H9 (cell line): ENCODE measurements at regions not wholly inside any gene's neighbourhood (a gene's known extent, or its start where the extent isn't known, plus 50 kb on each side); places are given as distances from the start of the nearest gene placed in this dataset.

Experiments used
- DNase-seq: peaks from one replicate; pipeline ENCODE4 v3.0.0-alpha.2; 2017
- H2AFZ ChIP-seq: one replicate; pipeline ENCODE4 v1.6.1; 2013; ENCODE audit warnings: mild to moderate bottlenecking, low read length, control low read depth, moderate library complexity
- H2AK5ac ChIP-seq: 2 replicates; pipeline ENCODE4 v1.6.1; 2013; ENCODE audit warnings: low read length, control low read depth, mixed read lengths; ENCODE audit not compliant: insufficient read length
- H2BK120ac ChIP-seq: one replicate; pipeline ENCODE4 v1.6.1; 2013; ENCODE audit warnings: low read depth, mild to moderate bottlenecking, low read length, control low read depth, inconsistent platforms; ENCODE audit not compliant: poor library complexity, severe bottlenecking
- H2BK12ac ChIP-seq: 2 replicates; pipeline ENCODE4 v1.6.1; 2013; ENCODE audit warnings: low read length, control low read depth, mixed read lengths, low read depth; ENCODE audit not compliant: insufficient read length
- H2BK15ac ChIP-seq: 2 replicates; pipeline ENCODE4 v1.6.1; 2013; ENCODE audit warnings: low read depth, low read length, control low read depth
- H2BK20ac ChIP-seq: one replicate; pipeline ENCODE4 v1.6.1; 2013; ENCODE audit warnings: low read depth, mild to moderate bottlenecking, low read length, control low read depth, inconsistent platforms; ENCODE audit not compliant: poor library complexity, severe bottlenecking
- H2BK5ac ChIP-seq: 2 replicates; pipeline ENCODE4 v1.6.1; 2013; ENCODE audit warnings: low read length, control low read depth, mixed read lengths; ENCODE audit not compliant: insufficient read length
- H3K14ac ChIP-seq: 2 replicates; pipeline ENCODE4 v1.6.1; 2013; ENCODE audit warnings: low read length, control low read depth; ENCODE audit not compliant: insufficient read depth
- H3K18ac ChIP-seq: 2 replicates; pipeline ENCODE4 v1.6.1; 2013; ENCODE audit warnings: low read depth, mild to moderate bottlenecking, mixed read lengths, low read length, control low read depth; ENCODE audit not compliant: insufficient read length
- H3K23ac ChIP-seq: 2 replicates; pipeline ENCODE4 v1.6.1; 2013; ENCODE audit warnings: low read length, control low read depth, mixed read lengths, low read depth; ENCODE audit not compliant: insufficient read length
- H3K23me2 ChIP-seq: 2 replicates; pipeline ENCODE4 v1.6.1; 2013; ENCODE audit warnings: low read depth, mild to moderate bottlenecking, mixed read lengths, low read length, control low read depth; ENCODE audit not compliant: insufficient read length, poor library complexity, severe bottlenecking
- H3K27ac ChIP-seq: 2 replicates; pipeline ENCODE4 v1.5.1; 2013; ENCODE audit warnings: low read length, control low read depth, mixed read lengths, low read depth; ENCODE audit not compliant: insufficient read length
- H3K27me3 ChIP-seq: 2 replicates; pipeline ENCODE4 v1.6.1; 2013; ENCODE audit warnings: low read length, control low read depth, inconsistent platforms; ENCODE audit not compliant: insufficient read depth
- H3K4ac ChIP-seq: 2 replicates; pipeline ENCODE4 v1.6.1; 2013; ENCODE audit warnings: low read depth, mild to moderate bottlenecking, control low read depth, inconsistent platforms, low read length, moderate library complexity
- H3K4me1 ChIP-seq: 2 replicates; pipeline ENCODE4 v1.6.1; 2013; ENCODE audit warnings: low read length, control low read depth, inconsistent platforms; ENCODE audit not compliant: insufficient read depth
- H3K4me2 ChIP-seq: 2 replicates; pipeline ENCODE4 v1.6.1; 2013; ENCODE audit warnings: low read length, control low read depth, mixed read lengths; ENCODE audit not compliant: insufficient read length, insufficient read depth
- H3K56ac ChIP-seq: 2 replicates; pipeline ENCODE4 v1.6.1; 2013; ENCODE audit warnings: low read depth, mild to moderate bottlenecking, mixed read lengths, low read length, control low read depth; ENCODE audit not compliant: insufficient read length
- H3K79me1 ChIP-seq: 2 replicates; pipeline ENCODE4 v1.6.1; 2013; ENCODE audit warnings: low read depth, mild to moderate bottlenecking, moderate library complexity, low read length, control low read depth, inconsistent platforms; ENCODE audit not compliant: insufficient read depth, poor library complexity, severe bottlenecking
- H3K79me2 ChIP-seq: 2 replicates; pipeline ENCODE4 v1.6.1; 2013; ENCODE audit warnings: low read length, control low read depth, inconsistent platforms; ENCODE audit not compliant: insufficient read depth
- H3K9ac ChIP-seq: 2 replicates; pipeline ENCODE4 v1.6.1; 2013; ENCODE audit warnings: low read length, control low read depth, mixed read lengths; ENCODE audit not compliant: insufficient read length; ENCODE audit errors: extremely low read depth
- H3K9me3 ChIP-seq: one replicate; pipeline ENCODE4 v1.6.1; 2013; ENCODE audit warnings: low read depth, low read length, inconsistent platforms; ENCODE audit not compliant: control insufficient read depth
- H3T11ph ChIP-seq: one replicate; pipeline ENCODE4 v1.6.1; 2013; ENCODE audit warnings: mild to moderate bottlenecking, low read length, control low read depth, inconsistent platforms
- H4K20me1 ChIP-seq: one replicate; pipeline ENCODE4 v1.6.1; 2013; ENCODE audit not compliant: control insufficient read depth, insufficient read length, insufficient read depth
- H4K5ac ChIP-seq: 2 replicates; pipeline ENCODE4 v1.6.1; 2013; ENCODE audit warnings: low read depth, mild to moderate bottlenecking, mixed read lengths, low read length, control low read depth; ENCODE audit not compliant: insufficient read length
- H4K8ac ChIP-seq: replicated peaks from 2 replicates; pipeline ENCODE4 v1.6.1; 2013; ENCODE audit warnings: low read length, control low read depth, mixed read lengths, low read depth; ENCODE audit not compliant: insufficient read length
- H4K91ac ChIP-seq: 2 replicates; pipeline ENCODE4 v1.6.1; 2013; ENCODE audit warnings: low read depth, mild to moderate bottlenecking, moderate library complexity, mixed read lengths, low read length, control low read depth; ENCODE audit not compliant: insufficient read length
- H3K27ac Mint-ChIP-seq, 3 experiments: 2 replicates in 2 of 3; 3 replicates in 1 of 3; pipeline ENCODE4 v1.8.0; 2020 to 2021; ENCODE audit warnings: mixed read lengths in 3 of 3, mild to moderate bottlenecking in 1 of 3, moderate library complexity in 1 of 3
- H3K27me3 Mint-ChIP-seq: 2 replicates; pipeline ENCODE4 v1.8.0; 2021; ENCODE audit warnings: low read depth, mild to moderate bottlenecking, moderate library complexity, mixed read lengths
- H3K36me3 Mint-ChIP-seq, 3 experiments: 2 replicates in 2 of 3; 3 replicates in 1 of 3; pipeline ENCODE4 v1.8.0; 2020 to 2021; ENCODE audit warnings: low read depth in 3 of 3, mixed read lengths in 3 of 3; ENCODE audit not compliant: insufficient read depth in 1 of 3
- H3K4me1 Mint-ChIP-seq, 2 experiments: 2 replicates each; pipeline ENCODE4 v1.8.0; 2020; ENCODE audit warnings: mixed read lengths in 2 of 2
- H3K4me3 Mint-ChIP-seq, 2 experiments: 2 replicates in 1 of 2; 3 replicates in 1 of 2; pipeline ENCODE4 v1.8.0; 2020 to 2021; ENCODE audit warnings: mild to moderate bottlenecking in 2 of 2, mixed read lengths in 2 of 2, moderate library complexity in 1 of 2
- H3K9me3 Mint-ChIP-seq, 2 experiments: 2 replicates in 1 of 2; 3 replicates in 1 of 2; pipeline ENCODE4 v1.8.0; 2020; ENCODE audit warnings: mild to moderate bottlenecking in 2 of 2, mixed read lengths in 2 of 2, moderate library complexity in 1 of 2
- whole genome bisulfite sequencing: extraction: QIAGEN DNeasy Blood & Tissue Kit; methylation state at CpG from one replicate; pipeline ENCODE4 v1.1.7; 2013; ENCODE audit warnings: missing lambda C conversion rate, low lambda C conversion rate, mixed read lengths; ENCODE audit not compliant: insufficient read length; ENCODE audit errors: extremely low coverage; 5-methylcytosine and 5-hydroxymethylcytosine counted together
- TF ChIP-seq, protein P1 (sequence below): fragments of 200-600 bp; sonication (generic); conservative IDR thresholded peaks from 3 replicates; pipeline ENCODE4 v1.8.0; 2021; ENCODE audit warnings: antibody characterized with exemption, mild to moderate bottlenecking

DNA sequence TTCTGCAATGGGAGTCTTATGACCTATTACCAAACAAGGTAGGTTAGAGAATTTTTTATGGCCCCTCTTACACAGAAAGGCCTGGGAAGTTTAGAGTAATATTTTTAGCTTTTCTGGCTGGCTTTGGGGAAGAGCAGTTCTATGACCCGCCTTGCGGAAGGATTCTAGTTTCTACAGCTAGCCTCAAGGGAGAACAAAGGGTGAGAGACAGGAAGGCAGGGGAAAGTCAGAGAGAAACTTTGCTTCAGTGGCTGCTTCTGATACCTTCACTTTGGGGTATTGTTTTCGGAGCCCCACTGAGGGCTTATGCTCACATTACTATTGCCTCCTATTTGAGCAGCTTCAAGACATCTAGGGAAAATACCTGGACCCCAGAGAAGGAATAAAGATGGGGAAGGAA lies 80.7 kb upstream of the NUDT4 start:
- no peak overlapping the region for H4K5ac ChIP-seq
- H2BK5ac ChIP-seq = no peak overlapping the region
- no peak overlapping the region for H2BK12ac ChIP-seq
- no peak overlapping the region for H3K9ac ChIP-seq
- H2AFZ ChIP-seq = no peak overlapping the region
- H4K91ac ChIP-seq = no peak overlapping the region
- no peak overlapping the region for H3K18ac ChIP-seq
- TF ChIP-seq, protein P1, sequence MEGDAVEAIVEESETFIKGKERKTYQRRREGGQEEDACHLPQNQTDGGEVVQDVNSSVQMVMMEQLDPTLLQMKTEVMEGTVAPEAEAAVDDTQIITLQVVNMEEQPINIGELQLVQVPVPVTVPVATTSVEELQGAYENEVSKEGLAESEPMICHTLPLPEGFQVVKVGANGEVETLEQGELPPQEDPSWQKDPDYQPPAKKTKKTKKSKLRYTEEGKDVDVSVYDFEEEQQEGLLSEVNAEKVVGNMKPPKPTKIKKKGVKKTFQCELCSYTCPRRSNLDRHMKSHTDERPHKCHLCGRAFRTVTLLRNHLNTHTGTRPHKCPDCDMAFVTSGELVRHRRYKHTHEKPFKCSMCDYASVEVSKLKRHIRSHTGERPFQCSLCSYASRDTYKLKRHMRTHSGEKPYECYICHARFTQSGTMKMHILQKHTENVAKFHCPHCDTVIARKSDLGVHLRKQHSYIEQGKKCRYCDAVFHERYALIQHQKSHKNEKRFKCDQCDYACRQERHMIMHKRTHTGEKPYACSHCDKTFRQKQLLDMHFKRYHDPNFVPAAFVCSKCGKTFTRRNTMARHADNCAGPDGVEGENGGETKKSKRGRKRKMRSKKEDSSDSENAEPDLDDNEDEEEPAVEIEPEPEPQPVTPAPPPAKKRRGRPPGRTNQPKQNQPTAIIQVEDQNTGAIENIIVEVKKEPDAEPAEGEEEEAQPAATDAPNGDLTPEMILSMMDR = no peak
- H3T11ph ChIP-seq = no peak overlapping the region
- Mint-ChIP-seq H3K4me3 (no peak overlapping the region), H3K27ac (peak overlapping the region in 1 of 3 experiments; percentile 1; a peak in 1 of 7 replicates), H3K36me3 (no peaks in the 10 kb centered on the region; a peak in 1 of 7 replicates), H3K9me3 (peaks cover 0 to 3% of the 10 kb centered on the region in 2 experiments; a peak in 2 of 5 replicates), H3K27me3 (no peaks in the 10 kb centered on the region), H3K4me1 (peaks cover 8 to 21% of the 10 kb centered on the region in 2 experiments)
- no peak overlapping the region for H3K23ac ChIP-seq
- no peak overlapping the region for H2AK5ac ChIP-seq
- no peaks in the 10 kb centered on the region for H4K20me1 ChIP-seq
- H3K23me2 ChIP-seq = no peaks in the 10 kb centered on the region
- no peak overlapping the region for H2BK120ac ChIP-seq
- no peaks in the 10 kb centered on the region for H3K79me1 ChIP-seq
- H3K56ac ChIP-seq = no peak overlapping the region
- no peak for DNase-seq
- H2BK15ac ChIP-seq = no peak overlapping the region
- no peaks in the 10 kb centered on the region for H3K27me3 ChIP-seq
- no peak overlapping the region for H3K4ac ChIP-seq
- H4K8ac ChIP-seq = no peak overlapping the region
- no peak overlapping the region for H2BK20ac ChIP-seq
- no CpG with 5 or more reads among the region's 3 CpGs for WGBS
- no peak overlapping the region for H3K27ac ChIP-seq
- H3K4me1 ChIP-seq = no peaks in the 10 kb centered on the region
- no peak overlapping the region for H3K14ac ChIP-seq
- H3K9me3 ChIP-seq = no peaks in the 10 kb centered on the region
- no peaks in the 10 kb centered on the region for H3K79me2 ChIP-seq
- H3K4me2 ChIP-seq = no peak overlapping the region
